H9 (cell line): ENCODE measurements at regions not wholly inside any gene's neighbourhood (a gene's known extent, or its start where the extent isn't known, plus 50 kb on each side); places are given as distances from the start of the nearest gene placed in this dataset.

Experiments used
- DNase-seq: peaks from one replicate; pipeline ENCODE4 v3.0.0-alpha.2; 2017
- H2AFZ ChIP-seq: one replicate; pipeline ENCODE4 v1.6.1; 2013; ENCODE audit warnings: mild to moderate bottlenecking, low read length, control low read depth, moderate library complexity
- H2AK5ac ChIP-seq: 2 replicates; pipeline ENCODE4 v1.6.1; 2013; ENCODE audit warnings: low read length, control low read depth, mixed read lengths; ENCODE audit not compliant: insufficient read length
- H2BK120ac ChIP-seq: one replicate; pipeline ENCODE4 v1.6.1; 2013; ENCODE audit warnings: low read depth, mild to moderate bottlenecking, low read length, control low read depth, inconsistent platforms; ENCODE audit not compliant: poor library complexity, severe bottlenecking
- H2BK12ac ChIP-seq: 2 replicates; pipeline ENCODE4 v1.6.1; 2013; ENCODE audit warnings: low read length, control low read depth, mixed read lengths, low read depth; ENCODE audit not compliant: insufficient read length
- H2BK15ac ChIP-seq: 2 replicates; pipeline ENCODE4 v1.6.1; 2013; ENCODE audit warnings: low read depth, low read length, control low read depth
- H2BK20ac ChIP-seq: one replicate; pipeline ENCODE4 v1.6.1; 2013; ENCODE audit warnings: low read depth, mild to moderate bottlenecking, low read length, control low read depth, inconsistent platforms; ENCODE audit not compliant: poor library complexity, severe bottlenecking
- H2BK5ac ChIP-seq: 2 replicates; pipeline ENCODE4 v1.6.1; 2013; ENCODE audit warnings: low read length, control low read depth, mixed read lengths; ENCODE audit not compliant: insufficient read length
- H3K14ac ChIP-seq: 2 replicates; pipeline ENCODE4 v1.6.1; 2013; ENCODE audit warnings: low read length, control low read depth; ENCODE audit not compliant: insufficient read depth
- H3K18ac ChIP-seq: 2 replicates; pipeline ENCODE4 v1.6.1; 2013; ENCODE audit warnings: low read depth, mild to moderate bottlenecking, mixed read lengths, low read length, control low read depth; ENCODE audit not compliant: insufficient read length
- H3K23ac ChIP-seq: 2 replicates; pipeline ENCODE4 v1.6.1; 2013; ENCODE audit warnings: low read length, control low read depth, mixed read lengths, low read depth; ENCODE audit not compliant: insufficient read length
- H3K23me2 ChIP-seq: 2 replicates; pipeline ENCODE4 v1.6.1; 2013; ENCODE audit warnings: low read depth, mild to moderate bottlenecking, mixed read lengths, low read length, control low read depth; ENCODE audit not compliant: insufficient read length, poor library complexity, severe bottlenecking
- H3K27ac ChIP-seq: 2 replicates; pipeline ENCODE4 v1.5.1; 2013; ENCODE audit warnings: low read length, control low read depth, mixed read lengths, low read depth; ENCODE audit not compliant: insufficient read length
- H3K27me3 ChIP-seq: 2 replicates; pipeline ENCODE4 v1.6.1; 2013; ENCODE audit warnings: low read length, control low read depth, inconsistent platforms; ENCODE audit not compliant: insufficient read depth
- H3K4ac ChIP-seq: 2 replicates; pipeline ENCODE4 v1.6.1; 2013; ENCODE audit warnings: low read depth, mild to moderate bottlenecking, control low read depth, inconsistent platforms, low read length, moderate library complexity
- H3K4me1 ChIP-seq: 2 replicates; pipeline ENCODE4 v1.6.1; 2013; ENCODE audit warnings: low read length, control low read depth, inconsistent platforms; ENCODE audit not compliant: insufficient read depth
- H3K4me2 ChIP-seq: 2 replicates; pipeline ENCODE4 v1.6.1; 2013; ENCODE audit warnings: low read length, control low read depth, mixed read lengths; ENCODE audit not compliant: insufficient read length, insufficient read depth
- H3K56ac ChIP-seq: 2 replicates; pipeline ENCODE4 v1.6.1; 2013; ENCODE audit warnings: low read depth, mild to moderate bottlenecking, mixed read lengths, low read length, control low read depth; ENCODE audit not compliant: insufficient read length
- H3K79me1 ChIP-seq: 2 replicates; pipeline ENCODE4 v1.6.1; 2013; ENCODE audit warnings: low read depth, mild to moderate bottlenecking, moderate library complexity, low read length, control low read depth, inconsistent platforms; ENCODE audit not compliant: insufficient read depth, poor library complexity, severe bottlenecking
- H3K79me2 ChIP-seq: 2 replicates; pipeline ENCODE4 v1.6.1; 2013; ENCODE audit warnings: low read length, control low read depth, inconsistent platforms; ENCODE audit not compliant: insufficient read depth
- H3K9ac ChIP-seq: 2 replicates; pipeline ENCODE4 v1.6.1; 2013; ENCODE audit warnings: low read length, control low read depth, mixed read lengths; ENCODE audit not compliant: insufficient read length; ENCODE audit errors: extremely low read depth
- H3K9me3 ChIP-seq: one replicate; pipeline ENCODE4 v1.6.1; 2013; ENCODE audit warnings: low read depth, low read length, inconsistent platforms; ENCODE audit not compliant: control insufficient read depth
- H3T11ph ChIP-seq: one replicate; pipeline ENCODE4 v1.6.1; 2013; ENCODE audit warnings: mild to moderate bottlenecking, low read length, control low read depth, inconsistent platforms
- H4K20me1 ChIP-seq: one replicate; pipeline ENCODE4 v1.6.1; 2013; ENCODE audit not compliant: control insufficient read depth, insufficient read length, insufficient read depth
- H4K5ac ChIP-seq: 2 replicates; pipeline ENCODE4 v1.6.1; 2013; ENCODE audit warnings: low read depth, mild to moderate bottlenecking, mixed read lengths, low read length, control low read depth; ENCODE audit not compliant: insufficient read length
- H4K8ac ChIP-seq: replicated peaks from 2 replicates; pipeline ENCODE4 v1.6.1; 2013; ENCODE audit warnings: low read length, control low read depth, mixed read lengths, low read depth; ENCODE audit not compliant: insufficient read length
- H4K91ac ChIP-seq: 2 replicates; pipeline ENCODE4 v1.6.1; 2013; ENCODE audit warnings: low read depth, mild to moderate bottlenecking, moderate library complexity, mixed read lengths, low read length, control low read depth; ENCODE audit not compliant: insufficient read length
- H3K27ac Mint-ChIP-seq, 3 experiments: 2 replicates in 2 of 3; 3 replicates in 1 of 3; pipeline ENCODE4 v1.8.0; 2020 to 2021; ENCODE audit warnings: mixed read lengths in 3 of 3, mild to moderate bottlenecking in 1 of 3, moderate library complexity in 1 of 3
- H3K27me3 Mint-ChIP-seq: 2 replicates; pipeline ENCODE4 v1.8.0; 2021; ENCODE audit warnings: low read depth, mild to moderate bottlenecking, moderate library complexity, mixed read lengths
- H3K36me3 Mint-ChIP-seq, 3 experiments: 2 replicates in 2 of 3; 3 replicates in 1 of 3; pipeline ENCODE4 v1.8.0; 2020 to 2021; ENCODE audit warnings: low read depth in 3 of 3, mixed read lengths in 3 of 3; ENCODE audit not compliant: insufficient read depth in 1 of 3
- H3K4me1 Mint-ChIP-seq, 2 experiments: 2 replicates each; pipeline ENCODE4 v1.8.0; 2020; ENCODE audit warnings: mixed read lengths in 2 of 2
- H3K4me3 Mint-ChIP-seq, 2 experiments: 2 replicates in 1 of 2; 3 replicates in 1 of 2; pipeline ENCODE4 v1.8.0; 2020 to 2021; ENCODE audit warnings: mild to moderate bottlenecking in 2 of 2, mixed read lengths in 2 of 2, moderate library complexity in 1 of 2
- H3K9me3 Mint-ChIP-seq, 2 experiments: 2 replicates in 1 of 2; 3 replicates in 1 of 2; pipeline ENCODE4 v1.8.0; 2020; ENCODE audit warnings: mild to moderate bottlenecking in 2 of 2, mixed read lengths in 2 of 2, moderate library complexity in 1 of 2
- WGBS: extraction: QIAGEN DNeasy Blood & Tissue Kit; methylation state at CpG from one replicate; pipeline ENCODE4 v1.1.7; 2013; ENCODE audit warnings: missing lambda C conversion rate, low lambda C conversion rate, mixed read lengths; ENCODE audit not compliant: insufficient read length; ENCODE audit errors: extremely low coverage; 5-methylcytosine and 5-hydroxymethylcytosine counted together
- TF ChIP-seq, protein P1 (sequence below): fragments of 200-600 bp; sonication (generic); conservative IDR thresholded peaks from 3 replicates; pipeline ENCODE4 v1.8.0; 2021; ENCODE audit warnings: antibody characterized with exemption, mild to moderate bottlenecking

DNA sequence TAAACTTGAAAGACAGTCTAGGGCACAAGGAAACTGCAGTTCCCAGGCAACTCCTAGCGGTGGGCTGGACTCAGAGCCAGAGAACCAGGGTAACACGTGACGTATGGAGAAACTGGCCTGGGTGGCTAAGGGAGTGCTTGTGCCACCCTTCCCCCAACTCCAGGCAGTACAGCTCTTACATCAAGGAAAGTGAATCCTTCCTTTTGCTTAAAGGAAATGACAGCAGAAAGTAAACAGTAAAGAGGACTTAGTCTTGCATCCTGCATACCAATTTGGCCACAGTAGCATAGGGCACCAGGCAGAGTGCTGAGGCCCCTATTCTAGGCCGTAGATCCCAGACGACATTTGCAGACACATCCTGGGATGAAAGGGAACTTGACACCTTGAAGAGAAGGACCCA, 322.8 kb downstream of the CD109 start:
- no peak for DNase-seq
- TF ChIP-seq, protein P1, sequence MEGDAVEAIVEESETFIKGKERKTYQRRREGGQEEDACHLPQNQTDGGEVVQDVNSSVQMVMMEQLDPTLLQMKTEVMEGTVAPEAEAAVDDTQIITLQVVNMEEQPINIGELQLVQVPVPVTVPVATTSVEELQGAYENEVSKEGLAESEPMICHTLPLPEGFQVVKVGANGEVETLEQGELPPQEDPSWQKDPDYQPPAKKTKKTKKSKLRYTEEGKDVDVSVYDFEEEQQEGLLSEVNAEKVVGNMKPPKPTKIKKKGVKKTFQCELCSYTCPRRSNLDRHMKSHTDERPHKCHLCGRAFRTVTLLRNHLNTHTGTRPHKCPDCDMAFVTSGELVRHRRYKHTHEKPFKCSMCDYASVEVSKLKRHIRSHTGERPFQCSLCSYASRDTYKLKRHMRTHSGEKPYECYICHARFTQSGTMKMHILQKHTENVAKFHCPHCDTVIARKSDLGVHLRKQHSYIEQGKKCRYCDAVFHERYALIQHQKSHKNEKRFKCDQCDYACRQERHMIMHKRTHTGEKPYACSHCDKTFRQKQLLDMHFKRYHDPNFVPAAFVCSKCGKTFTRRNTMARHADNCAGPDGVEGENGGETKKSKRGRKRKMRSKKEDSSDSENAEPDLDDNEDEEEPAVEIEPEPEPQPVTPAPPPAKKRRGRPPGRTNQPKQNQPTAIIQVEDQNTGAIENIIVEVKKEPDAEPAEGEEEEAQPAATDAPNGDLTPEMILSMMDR: no peak
- peaks cover 8 to 12% of the 10 kb centered on the region in 2 experiments for H3K9me3 Mint-ChIP-seq
- H3K4ac ChIP-seq: no peak overlapping the region
- no peak overlapping the region for H3K4me3 Mint-ChIP-seq
- no peak overlapping the region for H3K18ac ChIP-seq
- H4K8ac ChIP-seq: no peak overlapping the region
- H3T11ph ChIP-seq: no peak overlapping the region
- no CpG with 5 or more reads among the region's 5 CpGs for whole genome bisulfite sequencing
- no peaks in the 10 kb centered on the region for H3K79me2 ChIP-seq
- no peak overlapping the region for H4K91ac ChIP-seq
- no peaks in the 10 kb centered on the region for H3K9me3 ChIP-seq
- no peak overlapping the region for H3K4me2 ChIP-seq
- no peak overlapping the region for H3K27ac ChIP-seq
- no peak overlapping the region for H2BK15ac ChIP-seq
- no peaks in the 10 kb centered on the region for H3K27me3 ChIP-seq
- H3K14ac ChIP-seq: no peak overlapping the region
- H2BK12ac ChIP-seq: no peak overlapping the region
- H4K5ac ChIP-seq: no peak overlapping the region
- H3K9ac ChIP-seq: no peak overlapping the region
- H2BK5ac ChIP-seq: no peak overlapping the region
- H3K23me2 ChIP-seq: no peaks in the 10 kb centered on the region
- no peaks in the 10 kb centered on the region; the same call in 1 of the 2 replicates for H3K27me3 Mint-ChIP-seq
- H3K36me3 Mint-ChIP-seq: peaks cover 0 to 6% (median 2%) of the 10 kb centered on the region in 3 experiments; a peak in 5 of 7 replicates
- H3K4me1 ChIP-seq: no peaks in the 10 kb centered on the region; the same call in 1 of the 2 replicates
- H3K23ac ChIP-seq: no peak overlapping the region
- no peak overlapping the region for H3K27ac Mint-ChIP-seq
- no peak overlapping the region for H2BK20ac ChIP-seq
- H2AFZ ChIP-seq: no peak overlapping the region
- H2BK120ac ChIP-seq: no peak overlapping the region
- H3K56ac ChIP-seq: no peak overlapping the region
- H2AK5ac ChIP-seq: no peak overlapping the region
- H3K79me1 ChIP-seq: no peaks in the 10 kb centered on the region
- no peaks in the 10 kb centered on the region for H4K20me1 ChIP-seq
- peaks cover 0 to 5% of the 10 kb centered on the region in 2 experiments; a peak in 2 of 4 replicates for H3K4me1 Mint-ChIP-seq
